GM21737 (cell line): ENCODE measurements at regions not wholly inside any gene's neighbourhood (a gene's known extent, or its start where the extent isn't known, plus 50 kb on each side); places are given as distances from the start of the nearest gene placed in this dataset.

ENCODE experiments used
- ATAC-seq: cut with Tn5 transposase; IDR thresholded peaks from one replicate; pipeline ENCODE4 v1.9.1; 2021; ENCODE audit warnings: mild to moderate bottlenecking, moderate library complexity; ENCODE audit not compliant: unreplicated experiment

- no peak for ATAC-seq
Measured at GRCh38 chr4:177105536-177105935, 204.1 kb upstream of the NEIL3 start.

GRCh38 chr4:177107288-177107921 is 202.3 kb upstream of the NEIL3 start:
- no peak for ATAC-seq

GRCh38 chr4:177108708-177109107 is 201.0 kb upstream of the NEIL3 start:
- ATAC-seq, result no peak

- no peak for ATAC-seq
Measured at GRCh38 chr4:177109769-177110168, 199.9 kb upstream of the NEIL3 start.

- no peak for ATAC-seq
Measured at GRCh38 chr4:177116161-177116560, 193.5 kb upstream of the NEIL3 start.

- no peak for ATAC-seq
Measured at GRCh38 chr4:177117256-177117655, 192.4 kb upstream of the NEIL3 start.

GRCh38 chr4:177118596-177118995 is 191.1 kb upstream of the NEIL3 start:
- no peak for ATAC-seq

- ATAC-seq, result no peak
Measured at GRCh38 chr4:177119021-177119471, 190.6 kb upstream of the NEIL3 start.

GRCh38 chr4:177119691-177120090 is 190.0 kb upstream of the NEIL3 start:
- ATAC-seq, result no peak

GRCh38 chr4:177123811-177124210 is 185.9 kb upstream of the NEIL3 start:
- ATAC-seq, result no peak

GRCh38 chr4:177124349-177125064 is 185.2 kb upstream of the NEIL3 start:
- no peak for ATAC-seq

GRCh38 chr4:177125656-177126055 is 184.0 kb upstream of the NEIL3 start:
- no peak for ATAC-seq

GRCh38 chr4:177127658-177128057 is 182.0 kb upstream of the NEIL3 start:
- no peak for ATAC-seq

GRCh38 chr4:177128306-177128705 is 181.4 kb upstream of the NEIL3 start:
- ATAC-seq, result no peak

- ATAC-seq, result no peak
Measured at GRCh38 chr4:177131736-177132135, 177.9 kb upstream of the NEIL3 start.

- no peak for ATAC-seq
Measured at GRCh38 chr4:177147668-177148067, 162.0 kb upstream of the NEIL3 start.

- ATAC-seq, result no peak
Measured at GRCh38 chr4:177155454-177155853, 154.2 kb upstream of the NEIL3 start.

GRCh38 chr4:177159600-177159999 is 150.1 kb upstream of the NEIL3 start:
- ATAC-seq, result no peak

- ATAC-seq, result no peak
Measured at GRCh38 chr4:177161781-177162180, 147.9 kb upstream of the NEIL3 start.

GRCh38 chr4:177163532-177163931 is 146.1 kb upstream of the NEIL3 start:
- no peak for ATAC-seq

GRCh38 chr4:177171588-177171987 is 138.1 kb upstream of the NEIL3 start:
- no peak for ATAC-seq

GRCh38 chr4:177175473-177175872 is 134.2 kb upstream of the NEIL3 start:
- ATAC-seq, result no peak
